SIG-M5 (cell line): ENCODE measurements at regions not wholly inside any gene's neighbourhood (a gene's known extent, or its start where the extent isn't known, plus 50 kb on each side); places are given as distances from the start of the nearest gene placed in this dataset.

Source experiments
- DNase-seq: peaks from one replicate; lab custom pipeline; 2025; lab: John Stamatoyannopoulos, UW

DNA sequence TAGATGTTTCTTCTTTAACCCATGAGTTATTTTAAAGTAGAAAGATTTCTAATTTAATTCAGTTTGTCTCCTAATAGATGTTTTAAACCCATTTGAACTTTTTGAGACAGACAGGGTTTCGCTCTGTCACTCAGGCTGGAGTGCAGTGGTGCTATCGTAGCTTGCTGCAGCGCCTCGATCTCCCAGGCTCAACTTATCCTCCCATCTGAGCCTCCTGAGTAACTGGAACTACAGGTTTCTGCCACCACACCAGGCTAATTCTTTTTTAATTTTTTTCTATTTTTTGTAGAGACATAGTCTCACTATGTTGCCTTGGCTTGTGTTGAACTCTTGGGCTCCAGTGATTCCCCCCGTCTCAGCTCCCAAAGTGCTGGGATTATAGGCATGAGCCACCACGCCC lies 53.0 kb upstream of the RAB18 start:
- no peak for DNase-seq

DNA sequence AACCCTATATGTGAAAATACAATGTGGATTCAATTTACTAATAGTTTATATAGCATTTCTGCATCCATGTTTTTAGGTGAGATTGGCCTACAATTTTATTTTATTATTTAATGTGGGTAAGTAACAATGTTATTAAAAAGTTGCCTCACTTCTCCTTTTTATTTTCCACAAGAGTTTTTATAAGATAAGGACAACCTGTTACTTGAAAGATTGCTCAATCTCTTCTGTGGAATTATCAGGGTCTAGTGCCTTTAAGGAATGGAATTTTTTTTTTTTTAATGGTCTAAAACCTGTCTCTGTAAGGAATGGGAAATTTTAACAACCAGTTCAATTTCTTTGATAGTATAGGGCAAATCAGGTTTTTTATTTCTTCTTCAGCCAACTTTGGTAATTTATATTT lies 53.9 kb upstream of the RAB18 start:
- DNase-seq, result no peak

DNA sequence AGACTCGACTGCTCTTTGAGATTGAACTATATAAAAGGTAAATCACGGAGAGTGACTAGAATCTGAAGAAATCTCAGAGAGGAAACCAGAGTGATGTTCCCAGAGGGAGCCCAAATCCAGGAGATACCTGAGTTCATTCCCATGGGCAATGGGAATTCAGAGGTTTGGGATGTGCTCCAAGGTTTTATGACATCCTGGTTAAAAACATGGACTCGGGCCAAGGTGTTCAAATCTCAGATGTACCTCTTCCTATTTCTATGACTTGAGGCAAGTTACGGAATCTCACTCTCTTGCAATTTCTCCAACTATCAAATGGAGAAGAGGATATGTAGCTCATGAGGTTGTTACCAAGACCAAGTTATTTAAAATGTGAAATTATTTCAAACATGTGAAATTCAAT lies 54.5 kb upstream of the RAB18 start:
- no peak for DNase-seq

DNA sequence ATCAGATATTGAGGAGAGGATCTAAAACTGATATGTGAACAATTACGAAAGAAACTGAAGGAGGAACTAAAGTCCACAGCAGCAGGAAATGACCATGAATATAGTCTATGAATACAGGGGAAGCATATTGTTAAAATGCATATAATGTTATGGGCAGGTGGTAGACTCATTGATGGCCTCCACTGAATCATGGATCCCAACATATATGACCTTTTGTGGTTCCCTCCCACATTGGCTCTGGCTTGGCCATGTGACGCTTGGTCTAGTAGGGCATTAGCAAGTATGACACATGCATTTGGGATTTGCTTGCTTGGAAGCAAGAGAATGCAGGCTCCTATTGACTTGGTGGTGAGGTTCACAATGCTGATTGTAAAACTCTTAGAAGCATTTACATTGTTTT lies 55.2 kb upstream of the RAB18 start:
- no peak for DNase-seq

DNA sequence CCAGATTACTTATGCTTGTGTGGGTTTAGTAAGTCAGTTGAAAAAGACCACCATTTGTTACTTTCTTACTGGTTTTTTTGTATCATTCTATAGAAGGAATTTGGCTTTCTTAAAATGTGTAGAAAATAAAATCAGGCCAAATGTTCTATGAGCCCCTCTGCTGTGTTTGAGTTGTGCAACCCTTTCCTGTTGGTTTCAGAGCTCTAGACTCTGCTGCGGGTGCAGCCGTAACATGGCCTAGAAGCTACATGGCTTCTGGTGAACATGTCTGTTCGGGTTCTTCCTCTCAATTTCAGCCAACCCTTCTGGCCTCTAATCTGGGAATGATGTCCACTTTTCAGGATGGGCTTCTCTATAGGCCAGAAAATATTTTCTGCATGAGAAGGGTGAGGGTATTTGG lies 56.6 kb upstream of the RAB18 start:
- DNase-seq, result no peak

DNA sequence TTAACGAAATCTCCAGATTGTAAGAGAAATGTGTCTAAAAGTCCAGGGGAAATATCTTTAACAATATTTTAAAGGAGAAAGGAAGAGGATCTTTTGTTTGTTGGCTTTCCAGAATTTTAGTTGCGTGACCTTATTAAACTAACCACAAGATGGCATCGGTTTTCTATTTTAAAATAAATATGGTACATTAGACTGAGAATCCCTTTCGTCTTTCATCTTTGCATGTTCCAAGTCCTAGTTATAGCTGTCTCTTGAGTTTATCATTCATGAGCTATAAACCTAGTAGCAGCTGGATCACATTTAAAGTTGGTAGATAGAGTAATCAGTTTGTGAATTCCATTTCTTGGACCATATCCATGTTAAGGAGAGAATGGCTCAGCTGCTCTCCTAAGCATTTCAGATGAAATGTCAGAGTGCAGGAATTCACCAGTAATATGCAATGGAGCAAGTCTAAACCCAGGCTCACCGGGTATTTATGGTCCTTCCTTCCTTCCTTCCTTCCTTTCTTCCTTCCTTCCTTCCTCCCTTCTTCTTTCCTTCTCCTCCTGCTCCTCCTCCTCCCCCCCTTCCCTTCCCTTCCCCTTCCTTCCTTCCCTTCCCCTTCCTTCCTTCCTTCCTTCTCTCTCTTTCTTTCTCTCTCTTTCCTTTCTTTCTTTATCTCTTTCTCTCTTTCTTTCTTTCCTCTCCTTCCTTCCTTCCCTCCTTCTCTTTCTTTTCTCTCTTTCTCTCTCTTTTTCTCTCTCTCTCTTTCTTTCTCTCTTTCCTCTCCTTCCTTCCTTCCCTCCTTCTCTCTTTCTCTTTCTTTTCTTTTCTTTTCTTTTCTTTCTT lies 57.8 kb upstream of the RAB18 start:
- DNase-seq, result no peak

DNA sequence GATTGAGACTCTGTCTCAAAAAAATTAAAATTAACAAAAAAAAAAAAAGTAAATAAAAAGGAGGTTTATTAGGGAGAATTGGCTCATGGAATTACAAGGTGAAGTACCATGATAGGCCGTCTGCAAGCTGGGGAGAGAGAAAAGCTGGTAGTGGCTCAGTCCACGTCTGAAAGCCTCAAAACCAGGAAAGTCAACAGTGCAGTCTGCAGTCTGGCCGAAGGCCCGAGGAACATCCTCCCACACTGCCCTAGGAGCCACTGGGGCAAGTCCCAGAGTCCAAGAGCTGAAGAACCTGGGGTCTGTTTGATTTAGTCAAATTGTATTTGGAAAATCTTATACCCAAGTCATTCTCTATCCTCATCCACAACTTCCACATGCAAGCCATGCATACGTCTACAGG lies 59.0 kb upstream of the RAB18 start:
- no peak for DNase-seq

DNA sequence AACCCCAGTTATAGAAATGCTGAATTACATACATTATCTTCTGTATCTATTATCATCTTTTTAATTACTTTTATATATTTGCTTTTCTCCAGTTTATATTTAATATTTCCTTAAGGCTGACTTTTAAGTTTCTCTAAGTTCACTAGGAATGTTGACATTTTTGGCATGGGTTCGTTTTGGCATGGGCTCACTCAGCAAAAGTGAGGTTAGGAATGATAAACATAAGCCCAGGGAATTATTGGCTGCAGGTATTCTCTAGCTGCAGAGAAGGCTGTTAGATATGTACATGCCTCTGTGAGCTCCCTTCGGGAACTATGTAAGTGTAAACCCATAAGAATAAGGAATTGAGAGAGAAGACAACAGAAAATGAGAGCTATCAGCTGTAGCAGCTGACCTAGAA lies 63.6 kb upstream of the RAB18 start:
- DNase-seq, result no peak

DNA sequence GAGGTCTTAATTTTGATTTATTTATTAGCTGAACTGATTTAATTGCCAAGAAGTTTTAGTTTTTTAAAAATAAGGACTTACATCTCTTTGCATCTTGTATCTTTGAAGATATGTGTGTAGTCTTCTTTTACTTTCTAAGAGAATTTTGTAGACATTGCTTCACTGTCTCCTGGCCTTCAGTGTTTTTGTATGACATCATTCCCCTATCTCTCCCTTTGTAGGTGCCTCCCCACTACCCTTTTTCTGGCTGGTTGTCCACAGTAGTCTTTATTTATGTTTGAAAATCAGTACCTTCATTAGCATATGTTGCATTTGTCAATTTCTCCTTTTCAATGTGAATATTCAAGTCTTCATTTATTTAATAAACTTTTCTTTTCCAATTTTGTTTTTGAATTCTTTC lies 64.1 kb upstream of the RAB18 start:
- DNase-seq, result no peak

DNA sequence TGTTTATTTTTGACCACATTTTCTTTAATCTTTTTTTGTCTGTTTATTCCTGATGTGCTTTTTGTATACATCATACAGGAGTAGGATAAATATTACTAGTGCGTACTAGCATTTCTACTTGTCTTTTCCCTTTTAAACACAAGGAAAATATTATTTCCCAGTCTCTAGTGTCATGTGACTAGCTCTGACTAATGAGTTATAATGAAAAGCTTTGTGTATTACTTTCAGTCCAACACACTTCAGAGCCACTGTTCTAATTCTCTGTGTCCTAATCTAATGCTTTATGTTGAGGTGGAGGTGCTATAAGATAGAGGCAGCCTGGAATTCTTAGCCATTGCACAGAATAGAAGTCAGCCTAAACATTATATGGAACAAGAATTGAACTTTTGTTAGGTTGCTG lies 65.0 kb upstream of the RAB18 start:
- no peak for DNase-seq

DNA sequence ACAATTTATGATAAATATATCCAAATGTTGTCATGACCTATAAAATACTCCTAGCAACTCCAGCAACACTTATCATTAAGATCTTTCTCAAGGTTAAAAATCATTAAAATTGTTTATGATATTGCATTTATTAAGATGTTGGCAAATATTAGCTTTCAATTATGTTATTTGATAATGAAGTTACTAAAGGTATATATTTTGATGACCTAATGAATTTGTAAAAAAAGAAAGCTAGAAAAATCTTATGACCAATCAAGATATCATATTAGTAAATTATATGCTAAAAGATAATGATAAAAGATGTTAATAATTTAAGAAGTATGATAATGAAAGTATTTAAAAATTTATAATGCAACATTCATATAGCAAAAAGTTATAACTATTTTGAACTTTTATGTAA lies 66.3 kb upstream of the RAB18 start:
- no peak for DNase-seq

DNA sequence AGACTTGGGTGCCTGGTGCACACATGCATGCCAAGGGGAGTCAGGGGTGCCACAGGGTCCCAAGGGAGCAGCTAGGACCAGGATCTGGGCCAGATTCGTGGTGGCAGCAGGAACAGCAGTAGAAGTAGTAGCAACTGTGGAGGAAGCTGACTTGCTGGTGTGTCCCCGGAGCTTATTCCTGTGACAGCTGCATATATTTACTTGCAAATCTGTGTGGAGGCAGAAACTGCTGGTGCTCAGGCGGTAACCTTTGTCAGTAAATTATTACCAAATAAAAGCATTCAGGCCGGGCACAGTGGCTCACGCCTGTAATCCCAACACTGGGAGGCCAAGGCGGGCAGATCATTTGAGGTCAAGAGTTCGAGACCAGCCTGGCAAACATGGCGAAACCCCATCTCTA lies 67.4 kb upstream of the RAB18 start:
- no peak for DNase-seq

DNA sequence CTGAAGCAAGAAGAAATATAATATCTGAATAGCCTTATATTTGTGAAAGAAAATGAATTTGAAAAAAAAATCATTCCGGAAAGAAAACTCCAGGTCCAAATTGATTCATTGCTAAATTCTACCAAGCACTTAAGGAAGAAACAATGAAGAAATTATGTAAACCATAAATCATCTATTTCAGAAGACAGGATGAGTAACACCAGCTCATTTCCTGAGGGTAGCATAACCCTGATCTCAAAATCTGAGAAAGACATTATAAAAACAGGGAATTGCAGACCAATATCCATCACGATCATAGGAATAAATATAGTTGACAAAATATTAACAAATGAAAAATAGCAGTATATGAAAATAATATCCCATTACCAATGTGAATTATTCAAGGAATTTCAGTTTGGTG lies 70.1 kb upstream of the RAB18 start:
- DNase-seq, result no peak

DNA sequence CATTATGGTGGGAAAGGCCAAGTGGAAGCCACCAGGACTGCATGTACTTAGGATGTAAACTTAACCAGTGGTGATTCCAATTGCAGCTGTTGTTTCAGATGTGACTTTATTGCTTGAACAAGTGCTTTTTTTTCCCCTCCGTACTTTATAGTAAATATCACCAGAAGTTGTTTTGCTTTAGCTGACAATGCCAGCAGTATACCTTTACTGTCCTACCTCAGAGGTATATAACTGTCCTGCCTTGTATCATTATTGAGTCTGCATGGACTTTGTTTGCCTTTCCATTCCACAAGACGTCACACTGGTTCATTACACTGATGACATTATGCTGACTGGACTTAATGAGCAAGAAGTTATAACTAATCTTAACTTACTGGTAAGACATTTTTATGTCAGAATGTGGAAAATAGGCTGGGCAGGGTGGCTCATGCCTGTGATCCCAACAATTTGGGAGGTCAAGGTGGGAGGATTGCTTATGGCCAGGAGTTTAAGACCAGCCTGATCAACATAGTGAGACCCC lies 77.1 kb upstream of the RAB18 start:
- no peak for DNase-seq

DNA sequence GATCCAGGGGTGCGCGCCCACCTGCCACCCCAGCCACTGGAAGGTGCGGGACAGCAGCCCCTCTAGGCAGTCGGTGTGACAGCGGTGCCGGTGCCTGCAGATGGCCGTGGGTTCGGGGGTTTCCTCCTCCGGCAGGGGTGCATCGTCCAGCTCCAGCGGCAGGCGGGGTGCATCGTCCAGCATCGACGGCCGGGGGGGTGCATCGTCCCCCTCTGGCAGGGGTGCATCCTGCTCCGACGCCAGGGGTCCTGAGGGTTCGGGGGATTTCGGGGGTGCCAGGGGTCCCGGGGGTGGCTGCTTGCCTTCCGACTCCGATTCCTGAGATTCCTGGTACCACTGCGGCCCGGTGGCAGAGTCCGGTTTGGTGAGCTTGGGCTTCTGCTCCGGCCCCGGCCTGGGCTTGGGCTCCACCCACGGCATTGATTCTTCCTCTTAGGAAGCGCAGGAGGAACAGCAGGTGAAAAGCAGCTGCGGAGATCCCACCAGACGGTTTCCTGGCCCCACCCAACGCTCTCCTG lies 90.2 kb upstream of the RAB18 start:
- no peak for DNase-seq

DNA sequence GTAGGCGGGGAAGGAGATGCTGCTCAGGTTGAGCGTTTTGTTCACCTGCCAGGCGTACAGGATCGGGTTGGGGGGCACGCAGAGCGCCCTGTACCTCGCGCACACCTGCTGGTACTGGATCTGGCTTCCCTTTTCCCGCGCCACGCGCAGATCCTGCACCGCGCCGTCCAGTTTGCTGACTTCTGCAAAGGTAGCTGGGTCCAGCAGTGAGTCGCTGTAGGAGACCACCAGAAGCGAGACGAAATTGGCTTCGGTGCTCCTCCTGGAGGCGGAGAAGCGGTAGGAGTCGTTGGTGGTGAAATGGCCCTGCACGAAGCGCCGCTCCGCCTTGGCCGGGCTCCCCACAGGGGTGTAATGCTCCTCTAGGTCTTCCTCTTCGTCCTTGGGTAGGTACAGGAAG lies 90.7 kb upstream of the RAB18 start:
- no peak for DNase-seq

DNA sequence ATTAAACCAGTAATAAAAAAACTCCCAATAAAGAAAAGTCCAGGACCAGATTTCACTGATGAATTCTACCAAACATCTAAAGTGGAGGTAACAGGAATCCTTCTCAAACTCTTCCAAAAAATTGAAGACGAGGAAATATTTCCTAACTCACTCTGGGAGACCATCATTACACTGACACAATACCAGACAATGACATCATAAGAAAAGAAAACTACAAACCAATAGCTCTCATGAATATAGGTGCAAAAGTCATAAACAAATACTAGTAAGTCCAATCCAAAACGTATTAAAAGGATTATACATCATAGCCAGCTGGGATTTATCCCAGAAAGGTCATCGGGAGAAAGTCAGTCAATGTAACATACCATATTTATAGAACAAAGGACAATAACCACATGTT lies 94.0 kb upstream of the RAB18 start:
- DNase-seq, result no peak

DNA sequence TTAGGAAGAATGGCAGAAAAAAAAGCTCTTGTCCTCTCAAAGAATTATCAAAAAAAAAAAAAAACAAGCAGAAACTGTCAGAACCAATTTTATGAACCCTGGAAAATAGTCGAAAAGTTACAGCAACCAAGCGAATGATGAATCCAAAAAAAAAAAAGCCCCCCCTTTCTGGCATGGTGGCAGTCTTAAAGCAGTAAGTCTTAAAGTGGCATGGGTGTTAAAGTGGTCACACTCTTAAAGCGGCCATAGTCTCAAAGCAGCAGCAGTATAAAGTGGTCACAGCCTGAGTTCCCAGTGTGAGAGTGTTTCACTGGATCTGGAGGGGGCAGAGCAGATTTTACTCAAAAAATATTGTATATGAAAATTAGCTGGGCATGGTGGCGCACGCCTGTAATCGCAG lies 96.8 kb upstream of the RAB18 start:
- no peak for DNase-seq

DNA sequence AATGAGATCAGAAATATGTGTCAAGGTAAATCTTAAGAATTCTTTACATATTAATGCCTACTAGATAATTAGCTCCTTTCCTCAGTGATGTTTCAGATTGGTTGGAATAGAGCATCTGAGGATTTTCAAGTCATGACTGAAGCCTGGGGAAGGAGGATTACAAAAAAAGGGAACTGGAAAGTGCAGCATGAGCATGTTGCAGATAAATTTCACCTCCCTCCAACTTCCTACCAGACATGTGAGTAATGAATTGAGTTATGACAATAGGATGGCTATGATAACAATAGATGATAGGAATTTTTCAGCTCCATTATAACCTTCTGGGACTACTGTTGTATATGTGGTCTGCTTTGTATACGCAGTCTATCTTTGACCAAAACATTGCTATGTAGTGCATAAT lies 104.2 kb upstream of the RAB18 start:
- DNase-seq, result no peak

DNA sequence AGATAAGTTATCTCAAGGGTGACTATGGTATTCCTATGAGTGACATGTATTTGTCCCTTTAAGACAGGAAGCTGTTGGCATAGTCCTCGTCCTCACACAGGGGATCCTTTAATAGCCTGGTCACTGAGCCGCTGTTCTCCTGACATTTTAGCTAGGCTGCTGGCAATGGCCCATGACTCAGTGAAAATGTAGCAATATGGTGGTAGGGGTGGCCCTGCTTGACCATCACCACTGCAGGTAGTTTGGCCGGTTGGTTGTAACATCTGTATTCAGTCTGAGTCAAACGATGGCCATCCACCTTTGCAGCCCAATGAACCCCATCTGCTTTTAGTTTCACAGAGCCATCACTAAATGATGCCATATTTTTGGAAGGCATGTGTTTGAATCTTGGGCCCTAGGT lies 110.1 kb upstream of the RAB18 start:
- DNase-seq, result no peak

DNA sequence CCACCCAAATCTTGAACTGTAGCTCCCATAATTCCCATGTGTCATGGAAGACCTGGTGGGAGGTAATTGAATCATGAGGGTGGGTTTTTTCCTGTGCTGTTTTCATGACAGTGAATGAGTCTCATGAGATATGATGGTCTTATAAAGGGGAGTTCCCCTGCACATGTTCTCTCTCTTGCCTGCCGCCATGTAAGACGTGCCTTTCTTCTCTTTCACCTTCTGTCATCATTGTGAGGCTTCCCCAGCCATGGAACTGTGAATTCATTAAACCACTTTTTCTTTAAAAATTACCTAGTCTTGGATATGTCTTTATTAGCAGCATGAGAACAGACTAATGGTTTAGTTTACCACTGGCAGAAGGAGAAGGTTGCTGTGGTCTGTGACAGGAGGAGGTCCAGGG lies 111.5 kb upstream of the RAB18 start:
- DNase-seq, result no peak

DNA sequence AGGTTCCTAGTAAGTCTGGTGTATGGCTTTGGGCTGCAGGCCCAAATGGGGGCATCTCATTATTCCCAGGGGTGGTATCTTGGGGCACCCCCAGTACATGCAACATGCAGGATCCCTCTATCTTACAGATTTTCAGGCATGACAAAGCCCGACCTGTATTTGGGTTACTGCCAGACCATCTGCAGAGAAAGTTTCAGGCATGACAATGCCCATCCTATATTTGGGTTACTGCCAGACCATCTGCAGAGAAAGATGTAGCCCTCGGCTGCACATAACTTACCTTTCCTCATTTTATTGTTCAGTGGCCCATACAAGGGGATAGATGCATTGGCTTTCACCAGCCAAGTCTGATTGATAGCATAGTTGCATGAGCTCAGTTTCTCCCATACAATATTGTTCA lies 112.2 kb upstream of the RAB18 start:
- no peak for DNase-seq

DNA sequence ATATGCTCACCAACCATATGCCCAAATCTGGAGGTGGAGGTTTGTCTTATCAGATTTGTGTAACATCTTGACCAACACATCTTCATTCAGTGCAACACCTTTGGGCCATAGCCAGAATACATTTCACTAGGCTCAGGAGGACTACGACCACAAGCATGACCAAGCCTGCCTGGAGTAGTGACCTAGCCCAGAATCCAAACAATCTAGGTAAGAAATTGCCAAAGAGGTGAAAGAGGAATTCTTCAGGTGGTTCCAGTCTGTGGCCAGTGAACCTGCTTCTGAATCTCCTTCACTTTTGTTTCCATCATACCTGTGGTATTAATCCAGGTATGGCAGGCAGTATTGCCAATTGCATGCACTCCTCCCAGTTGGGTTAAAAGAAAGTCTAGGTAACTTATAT lies 112.8 kb upstream of the RAB18 start:
- DNase-seq, result no peak

DNA sequence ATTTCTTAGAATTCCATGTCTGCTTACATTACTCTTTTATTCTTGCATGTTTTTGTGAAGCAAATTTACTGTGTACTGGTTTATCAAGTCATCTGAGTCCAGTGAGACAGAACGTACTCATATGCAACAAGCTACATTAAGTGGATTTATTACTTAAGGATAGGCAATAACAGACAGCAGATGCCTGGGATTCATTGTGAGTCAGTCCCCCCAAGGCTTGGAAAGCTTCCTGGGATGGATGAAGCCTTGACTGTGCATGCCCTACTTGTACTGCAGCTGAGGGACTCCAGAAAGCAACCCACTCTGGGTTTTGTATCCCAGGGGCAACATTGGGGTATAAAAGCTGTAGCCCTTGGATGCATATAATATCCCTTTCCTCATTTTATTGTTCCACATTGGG lies 113.4 kb upstream of the RAB18 start:
- no peak for DNase-seq
